Lung (tissue), 11 donors: ENCODE measurements at regions not wholly inside any gene's neighbourhood (a gene's known extent, or its start where the extent isn't known, plus 50 kb on each side); places are given as distances from the start of the nearest gene placed in this dataset.

Experiments
- ATAC-seq: fragments of 200-7000 bp; cut with Tn5 transposase; one replicate; pipeline ENCODE4 v1.9.1; 2020; ENCODE audit warnings: moderate number of reproducible peaks; ENCODE audit not compliant: insufficient read depth, low FRiP score
- DNase-seq, 3 donors: peaks; one replicate each; pipeline ENCODE4 v3.0.0-alpha.2; 2013 to 2017
- H3K27ac ChIP-seq, 2 donors: one replicate each; pipeline ENCODE4 v1.5.1; 2013; ENCODE audit warnings: mild to moderate bottlenecking in 2 of 2, moderate library complexity in 2 of 2, control low read depth in 1 of 2, inconsistent platforms in 1 of 2, low read depth in 1 of 2, low read length in 1 of 2
- H3K27me3 ChIP-seq, 3 donors: one replicate each; pipeline ENCODE4 v1.5.1; 2013; ENCODE audit warnings: low read length in 2 of 3; ENCODE audit not compliant: control insufficient read depth in 3 of 3, insufficient read depth in 3 of 3
- H3K36me3 ChIP-seq, 4 donors: one replicate each; pipeline ENCODE4 v1.5.1; 2013; ENCODE audit warnings: low read length in 4 of 4, mild to moderate bottlenecking in 1 of 4, moderate library complexity in 1 of 4; ENCODE audit not compliant: control insufficient read depth in 4 of 4, insufficient read depth in 4 of 4
- H3K4me1 ChIP-seq, 5 donors: one replicate each; pipeline ENCODE4 v1.5.1; 2013; ENCODE audit warnings: low read length in 5 of 5, mild to moderate bottlenecking in 2 of 5, moderate library complexity in 1 of 5; ENCODE audit not compliant: control insufficient read depth in 5 of 5, insufficient read depth in 5 of 5
- H3K4me3 ChIP-seq: one replicate; pipeline ENCODE4 v1.5.1; 2013; ENCODE audit warnings: mild to moderate bottlenecking, control low read depth, moderate library complexity
- H3K9ac ChIP-seq, 2 donors: one replicate each; pipeline ENCODE4 v1.5.1; 2013; ENCODE audit warnings: low read length in 2 of 2, control low read depth in 1 of 2; ENCODE audit not compliant: insufficient read depth in 1 of 2
- H3K9me3 ChIP-seq, 4 donors: one replicate each; pipeline ENCODE4 v1.5.1; 2013; ENCODE audit warnings: low read length in 3 of 4, mild to moderate bottlenecking in 1 of 4, moderate library complexity in 1 of 4; ENCODE audit not compliant: control insufficient read depth in 4 of 4, insufficient read depth in 3 of 4
- WGBS, 2 donors: extraction: QIAGEN DNeasy Blood & Tissue Kit; methylation state at CpG; one replicate each; pipeline ENCODE4 v1.1.7; 2013; 5-methylcytosine and 5-hydroxymethylcytosine counted together
- TF ChIP-seq, protein P1 (sequence below): IDR thresholded peaks from 2 replicates; pipeline ENCODE4 v1.5.1; 2012; ENCODE audit warnings: mild to moderate bottlenecking; ENCODE audit errors: control extremely low read depth, extremely low read depth
- donor health status: control.
- donor health status: control.
- donor health status: Bipolar disorder and iron deficiency.
- donor health status: healthy.
- donor health status: DM: yes; HTN: yes; CAD: no.

GRCh38 chr7:52077571-52077970 is 761.0 kb upstream of the COBL start:
- Histone ChIP-seq H3K9ac (no peak overlapping the region), H3K36me3 (no peaks in the 10 kb centered on the region), H3K27ac (no peak overlapping the region), H3K9me3 (peaks cover 0 to 5% (median under 1%) of the 10 kb centered on the region in 4 donors), H3K27me3 (no peaks in the 10 kb centered on the region), H3K4me1 (no peaks in the 10 kb centered on the region), H3K4me3 (no peak overlapping the region)
- WGBS, 2 donors = 76 to 85% methylated on average over 2 of the region's 2 CpGs
- TF ChIP-seq, protein P1, sequence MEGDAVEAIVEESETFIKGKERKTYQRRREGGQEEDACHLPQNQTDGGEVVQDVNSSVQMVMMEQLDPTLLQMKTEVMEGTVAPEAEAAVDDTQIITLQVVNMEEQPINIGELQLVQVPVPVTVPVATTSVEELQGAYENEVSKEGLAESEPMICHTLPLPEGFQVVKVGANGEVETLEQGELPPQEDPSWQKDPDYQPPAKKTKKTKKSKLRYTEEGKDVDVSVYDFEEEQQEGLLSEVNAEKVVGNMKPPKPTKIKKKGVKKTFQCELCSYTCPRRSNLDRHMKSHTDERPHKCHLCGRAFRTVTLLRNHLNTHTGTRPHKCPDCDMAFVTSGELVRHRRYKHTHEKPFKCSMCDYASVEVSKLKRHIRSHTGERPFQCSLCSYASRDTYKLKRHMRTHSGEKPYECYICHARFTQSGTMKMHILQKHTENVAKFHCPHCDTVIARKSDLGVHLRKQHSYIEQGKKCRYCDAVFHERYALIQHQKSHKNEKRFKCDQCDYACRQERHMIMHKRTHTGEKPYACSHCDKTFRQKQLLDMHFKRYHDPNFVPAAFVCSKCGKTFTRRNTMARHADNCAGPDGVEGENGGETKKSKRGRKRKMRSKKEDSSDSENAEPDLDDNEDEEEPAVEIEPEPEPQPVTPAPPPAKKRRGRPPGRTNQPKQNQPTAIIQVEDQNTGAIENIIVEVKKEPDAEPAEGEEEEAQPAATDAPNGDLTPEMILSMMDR = no peak
- ATAC-seq (no peak), DNase-seq (no peak)

- no peaks in the 10 kb centered on the region for H3K36me3 ChIP-seq
- WGBS, 2 donors = 79 to 80% methylated on average over 4 of the region's 4 CpGs
- no peak for ATAC-seq
- H3K4me1 ChIP-seq = no peaks in the 10 kb centered on the region
- no peak overlapping the region for H3K9ac ChIP-seq
- no peak overlapping the region for H3K4me3 ChIP-seq
- no peak for DNase-seq
- H3K27me3 ChIP-seq = no peaks in the 10 kb centered on the region
- H3K27ac ChIP-seq = no peak overlapping the region
- TF ChIP-seq, protein P1 = no peak
- H3K9me3 ChIP-seq = peaks cover 0 to 5% (median under 1%) of the 10 kb centered on the region in 4 donors
Measured at GRCh38 chr7:52074912-52075311, 758.3 kb upstream of the COBL start.

GRCh38 chr7:52074071-52074470 is 757.5 kb upstream of the COBL start:
- 71 to 80% methylated on average over 2 of the region's 2 CpGs for WGBS, 2 donors
- Histone ChIP-seq H3K27ac (no peak overlapping the region), H3K4me1 (no peaks in the 10 kb centered on the region), H3K27me3 (no peaks in the 10 kb centered on the region), H3K36me3 (no peaks in the 10 kb centered on the region), H3K9ac (peak overlapping the region in 1 of 2 donors; percentile 19), H3K9me3 (peaks cover 0 to 5% (median under 1%) of the 10 kb centered on the region in 4 donors), H3K4me3 (no peak overlapping the region)
- TF ChIP-seq, protein P1 = no peak
- DNase-seq (no peak), ATAC-seq (no peak)

DNA sequence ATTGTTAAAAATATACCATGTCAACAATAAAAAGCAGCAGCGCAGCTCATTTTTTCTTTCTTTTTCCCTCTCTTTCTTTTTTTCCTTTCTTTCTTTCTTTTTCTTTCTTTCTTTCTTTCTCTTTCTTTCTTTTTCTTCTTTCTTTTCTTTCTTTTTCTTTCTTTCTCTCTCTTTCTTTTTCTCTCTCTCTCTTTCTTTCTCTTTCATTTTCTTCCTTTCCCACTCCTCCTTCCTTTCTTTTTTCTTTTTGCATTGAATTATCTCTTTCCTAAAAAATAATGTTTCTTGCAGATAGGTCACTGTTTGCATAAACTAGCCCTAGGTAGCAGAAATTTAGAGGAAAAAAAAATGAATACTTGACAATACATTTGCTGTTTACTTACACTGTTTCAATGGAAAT is 755.1 kb upstream of the COBL start:
- Histone ChIP-seq H3K27ac (no peak overlapping the region), H3K27me3 (no peaks in the 10 kb centered on the region), H3K4me1 (no peaks in the 10 kb centered on the region), H3K9ac (no peak overlapping the region), H3K4me3 (no peak overlapping the region), H3K9me3 (no peaks in the 10 kb centered on the region), H3K36me3 (no peaks in the 10 kb centered on the region)
- ATAC-seq = no peak
- TF ChIP-seq, protein P1 = no peak
- WGBS, 2 donors = 0 to 55% methylated on average over 1 of the region's 1 CpG
- no peak for DNase-seq
